IMR-90 (cell line): ENCODE measurements at regions not wholly inside any gene's neighbourhood (a gene's known extent, or its start where the extent isn't known, plus 50 kb on each side); places are given as distances from the start of the nearest gene placed in this dataset.
"Not testable (repeated sequence)": the region's sequence is repeated elsewhere in the genome, so short reads cannot be mapped to it uniquely, and the experiment has no call there.

Experiments used
- ATAC-seq: fragments of 200-7000 bp; cut with Tn5 transposase; 2 replicates; pipeline ENCODE4 v1.9.1; 2020; ENCODE audit warnings: low read depth, mild to moderate bottlenecking, moderate library complexity
- BruUV-seq: library from RNA; stranded (reverse); fragments of 400-500 nt; replicated peaks from 2 replicates; lab custom pipeline; 2021; lab: Mats Ljungman, UMichigan
- CTCF ChIA-PET: fragments of 300-600 bp; formaldehyde crosslinking; extraction: SDS; loops from one replicate; lab custom pipeline; 2021; ENCODE audit warnings: antibody characterized with exemption; lab: Yijun Ruan, JAX
- POLR2A ChIA-PET: fragments of 300-600 bp; sonication (Branson Sonifier 250); formaldehyde crosslinking; loops from one replicate; lab custom pipeline; 2022; ENCODE audit warnings: antibody characterized with exemption; ENCODE audit not compliant: unreplicated experiment; lab: Charles Lee
- DNase-seq: peaks from one replicate; pipeline ENCODE4 v3.0.0; 2013
- H2AFZ ChIP-seq: replicated peaks from 2 replicates; pipeline ENCODE3; 2013; ENCODE audit warnings: low read length, mild to moderate bottlenecking; ENCODE audit not compliant: poor library complexity
- H2AK5ac ChIP-seq: 2 replicates; pipeline ENCODE4 v1.6.1; 2013; ENCODE audit warnings: low read depth, low read length, inconsistent platforms
- H2AK9ac ChIP-seq: replicated peaks from 2 replicates; pipeline ENCODE3; 2013; ENCODE audit warnings: mild to moderate bottlenecking, low read depth, low read length, moderate library complexity; ENCODE audit not compliant: poor library complexity
- H2BK120ac ChIP-seq: 2 replicates; pipeline ENCODE4 v1.6.1; 2013; ENCODE audit warnings: low read depth, low read length, inconsistent platforms
- H2BK15ac ChIP-seq: 3 replicates; pipeline ENCODE4 v1.6.1; 2013; ENCODE audit warnings: low read depth, low read length, inconsistent platforms
- H2BK20ac ChIP-seq: 2 replicates; pipeline ENCODE4 v1.6.1; 2013; ENCODE audit warnings: low read depth, mild to moderate bottlenecking, inconsistent platforms, low read length, moderate library complexity
- H2BK5ac ChIP-seq: 2 replicates; pipeline ENCODE4 v1.6.1; 2013; ENCODE audit warnings: mild to moderate bottlenecking, low read depth, low read length, inconsistent platforms; ENCODE audit not compliant: poor library complexity, severe bottlenecking
- H3K14ac ChIP-seq: replicated peaks from 2 replicates; pipeline ENCODE4 v1.6.1; 2013; ENCODE audit warnings: low read depth, low read length, inconsistent platforms
- H3K18ac ChIP-seq: 2 replicates; pipeline ENCODE4 v1.6.1; 2013; ENCODE audit warnings: low read depth, low read length, control low read depth
- H3K23ac ChIP-seq: 2 replicates; pipeline ENCODE4 v1.6.1; 2013; ENCODE audit warnings: low read depth, low read length, inconsistent platforms
- H3K27ac ChIP-seq: 2 replicates; pipeline ENCODE4 v1.5.1; 2013; ENCODE audit warnings: mild to moderate bottlenecking, control low read depth, low read length; ENCODE audit not compliant: insufficient read depth
- H3K27me3 ChIP-seq: 2 replicates; pipeline ENCODE4 v1.6.1; 2013; ENCODE audit warnings: low read length; ENCODE audit not compliant: control insufficient read depth, insufficient read depth
- H3K36me3 ChIP-seq: 2 replicates; pipeline ENCODE4 v1.6.1; 2013; ENCODE audit warnings: low read length, mixed read lengths; ENCODE audit not compliant: control insufficient read depth, insufficient read depth
- H3K4ac ChIP-seq: 2 replicates; pipeline ENCODE4 v1.6.1; 2013; ENCODE audit warnings: low read depth, low read length, inconsistent platforms
- H3K4me1 ChIP-seq: 2 replicates; pipeline ENCODE4 v1.6.1; 2013; ENCODE audit warnings: low read length, mixed read lengths; ENCODE audit not compliant: control insufficient read depth, insufficient read depth
- H3K4me2 ChIP-seq: 2 replicates; pipeline ENCODE4 v1.6.1; 2013; ENCODE audit warnings: low read depth, mild to moderate bottlenecking, control low read depth, low read length, moderate library complexity
- H3K4me3 ChIP-seq: 2 replicates; pipeline ENCODE4 v1.5.1; 2013; ENCODE audit warnings: low read depth, mild to moderate bottlenecking, control low read depth, low read length, moderate library complexity; ENCODE audit not compliant: insufficient read depth
- H3K56ac ChIP-seq: 2 replicates; pipeline ENCODE4 v1.6.1; 2013; ENCODE audit warnings: low read length, inconsistent platforms; ENCODE audit not compliant: insufficient read depth; ENCODE audit errors: extremely low read depth
- H3K79me1 ChIP-seq, 2 experiments: 2 replicates each; pipeline ENCODE4 v1.6.1; 2013; ENCODE audit warnings: low read length in 2 of 2, inconsistent platforms in 1 of 2, low read depth in 1 of 2
- H3K9ac ChIP-seq: 2 replicates; pipeline ENCODE4 v1.6.1; 2013; ENCODE audit warnings: low read depth, low read length, control low read depth
- H3K9me1 ChIP-seq: 2 replicates; pipeline ENCODE4 v1.6.1; 2013; ENCODE audit warnings: low read length, inconsistent platforms; ENCODE audit not compliant: insufficient read depth
- H3K9me3 ChIP-seq: 2 replicates; pipeline ENCODE4 v1.6.1; 2013; ENCODE audit warnings: low read length; ENCODE audit not compliant: control insufficient read depth, insufficient read depth
- H4K20me1 ChIP-seq: 2 replicates; pipeline ENCODE4 v1.6.1; 2013; ENCODE audit warnings: low read length, inconsistent platforms; ENCODE audit not compliant: insufficient read depth
- H4K5ac ChIP-seq: 2 replicates; pipeline ENCODE4 v1.6.1; 2013; ENCODE audit warnings: mild to moderate bottlenecking, low read depth, low read length, control low read depth
- H4K8ac ChIP-seq, 2 experiments: 2 replicates each; pipeline ENCODE4 v1.6.1; 2013; ENCODE audit warnings: low read depth in 2 of 2, low read length in 2 of 2, control low read depth in 1 of 2, inconsistent platforms in 1 of 2
- H4K91ac ChIP-seq: 2 replicates; pipeline ENCODE4 v1.6.1; 2013; ENCODE audit warnings: low read depth, low read length, inconsistent platforms; ENCODE audit not compliant: insufficient read depth
- WGBS, 2 experiments: methylation state at CpG; one replicate each; pipeline versions ENCODE4 v1.1.5 to v1.1.7; 2013; ENCODE audit warnings: missing lambda C conversion rate in 2 of 2; ENCODE audit not compliant: insufficient read length in 1 of 2; ENCODE audit errors: extremely low coverage in 2 of 2; 5-methylcytosine and 5-hydroxymethylcytosine counted together
- dilution Hi-C: fragments of 300-500 bp; cut with HindIII; formaldehyde crosslinking; loops from one replicate; pipeline ENCODE4 v1.14.3; 2018; ENCODE audit warnings: low sequenced_read_pairs; ENCODE audit not compliant: unreplicated experiment
- in situ Hi-C: fragments of 300-500 bp; cut with MboI; formaldehyde crosslinking; loops from 3 replicates; pipeline ENCODE4 v1.14.3; 2019; ENCODE audit warnings: low sequenced_read_pairs, inconsistent platforms, mixed read lengths
- intact Hi-C: fragments of 100-400 bp; cut with micrococcal nuclease; formaldehyde crosslinking; loops from 2 replicates; pipeline ENCODE4 v1.10.0; 2022

DNA sequence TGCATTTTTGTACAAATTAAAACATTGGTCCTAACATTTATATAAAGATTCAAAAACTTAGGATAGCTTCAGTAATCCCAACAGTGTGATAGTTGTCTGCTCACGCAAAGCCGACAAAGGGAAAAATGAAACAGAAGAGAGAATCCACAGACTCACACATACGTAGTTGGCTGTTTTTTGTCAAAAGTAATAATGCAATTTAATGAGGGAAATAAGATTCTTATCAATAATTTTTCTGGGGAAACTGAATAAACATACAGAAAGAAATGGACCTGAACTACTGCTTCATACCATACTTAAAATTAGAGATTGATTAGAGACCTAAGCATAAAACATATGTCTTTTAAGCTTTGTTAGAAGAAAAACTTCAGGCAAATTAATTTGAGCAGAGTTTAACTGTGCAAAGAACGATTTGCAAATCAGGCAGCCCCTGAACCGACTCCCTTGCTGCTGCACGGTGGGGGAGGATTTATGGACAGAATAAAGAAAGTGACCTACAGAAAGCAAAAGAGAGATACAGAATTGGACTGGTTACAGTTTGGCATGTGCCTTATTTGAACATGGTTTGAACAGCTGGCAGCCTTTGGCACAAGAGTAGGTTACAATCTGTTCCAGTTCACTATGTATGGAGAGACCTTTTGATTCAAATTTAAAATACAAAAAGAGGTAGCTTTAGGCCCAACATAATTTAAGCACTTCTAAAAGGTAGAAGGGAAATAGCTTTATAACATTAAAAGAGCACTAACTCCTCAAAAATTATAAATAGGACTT, 64.9 kb upstream of the CTSV start:
- H2AK9ac ChIP-seq, H3K4me3 ChIP-seq, H3K4me2 ChIP-seq, H3K4ac ChIP-seq, H3K4me1 ChIP-seq, H2BK120ac ChIP-seq, H4K5ac ChIP-seq, ATAC-seq, H3K79me1 ChIP-seq, POLR2A ChIA-PET, H2AK5ac ChIP-seq, H3K56ac ChIP-seq, H3K9me1 ChIP-seq, H4K8ac ChIP-seq, H2BK15ac ChIP-seq, H3K36me3 ChIP-seq, H3K27me3 ChIP-seq, H3K9ac ChIP-seq, intact Hi-C loops, H2BK5ac ChIP-seq, H3K18ac ChIP-seq, H4K91ac ChIP-seq, H3K9me3 ChIP-seq, DNase-seq, H3K14ac ChIP-seq, H4K20me1 ChIP-seq, H2AFZ ChIP-seq, H3K27ac ChIP-seq, dilution Hi-C loops, H2BK20ac ChIP-seq, BruUV-seq, CTCF ChIA-PET, H3K23ac ChIP-seq: not testable (repeated sequence)
- WGBS, 2 experiments = 54% methylated on average over 3 of the region's 6 CpGs; no CpG with 5 or more reads in 1 of the 2 experiments
- in situ Hi-C loops = loop anchor here (25.0 kb wide), 1 partner anchor 391 kb away; no protein-coding TSS in a partner anchor
